IMR-90 (cell line): ENCODE measurements at regions not wholly inside any gene's neighbourhood (a gene's known extent, or its start where the extent isn't known, plus 50 kb on each side); places are given as distances from the start of the nearest gene placed in this dataset.

Experiments used
- ATAC-seq: fragments of 200-7000 bp; cut with Tn5 transposase; 2 replicates; pipeline ENCODE4 v1.9.1; 2020; ENCODE audit warnings: low read depth, mild to moderate bottlenecking, moderate library complexity
- BruUV-seq: library from RNA; stranded (reverse); fragments of 400-500 nt; replicated peaks from 2 replicates; lab custom pipeline; 2021; lab: Mats Ljungman, UMichigan
- CTCF ChIA-PET: fragments of 300-600 bp; formaldehyde crosslinking; extraction: SDS; loops from one replicate; lab custom pipeline; 2021; ENCODE audit warnings: antibody characterized with exemption; lab: Yijun Ruan, JAX
- POLR2A ChIA-PET: fragments of 300-600 bp; sonication (Branson Sonifier 250); formaldehyde crosslinking; loops from one replicate; lab custom pipeline; 2022; ENCODE audit warnings: antibody characterized with exemption; ENCODE audit not compliant: unreplicated experiment; lab: Charles Lee
- DNase-seq: peaks from one replicate; pipeline ENCODE4 v3.0.0; 2013
- H2AFZ ChIP-seq: replicated peaks from 2 replicates; pipeline ENCODE3; 2013; ENCODE audit warnings: low read length, mild to moderate bottlenecking; ENCODE audit not compliant: poor library complexity
- H2AK5ac ChIP-seq: 2 replicates; pipeline ENCODE4 v1.6.1; 2013; ENCODE audit warnings: low read depth, low read length, inconsistent platforms
- H2AK9ac ChIP-seq: replicated peaks from 2 replicates; pipeline ENCODE3; 2013; ENCODE audit warnings: mild to moderate bottlenecking, low read depth, low read length, moderate library complexity; ENCODE audit not compliant: poor library complexity
- H2BK120ac ChIP-seq: 2 replicates; pipeline ENCODE4 v1.6.1; 2013; ENCODE audit warnings: low read depth, low read length, inconsistent platforms
- H2BK15ac ChIP-seq: 3 replicates; pipeline ENCODE4 v1.6.1; 2013; ENCODE audit warnings: low read depth, low read length, inconsistent platforms
- H2BK20ac ChIP-seq: 2 replicates; pipeline ENCODE4 v1.6.1; 2013; ENCODE audit warnings: low read depth, mild to moderate bottlenecking, inconsistent platforms, low read length, moderate library complexity
- H2BK5ac ChIP-seq: 2 replicates; pipeline ENCODE4 v1.6.1; 2013; ENCODE audit warnings: mild to moderate bottlenecking, low read depth, low read length, inconsistent platforms; ENCODE audit not compliant: poor library complexity, severe bottlenecking
- H3K14ac ChIP-seq: replicated peaks from 2 replicates; pipeline ENCODE4 v1.6.1; 2013; ENCODE audit warnings: low read depth, low read length, inconsistent platforms
- H3K18ac ChIP-seq: 2 replicates; pipeline ENCODE4 v1.6.1; 2013; ENCODE audit warnings: low read depth, low read length, control low read depth
- H3K23ac ChIP-seq: 2 replicates; pipeline ENCODE4 v1.6.1; 2013; ENCODE audit warnings: low read depth, low read length, inconsistent platforms
- H3K27ac ChIP-seq: 2 replicates; pipeline ENCODE4 v1.5.1; 2013; ENCODE audit warnings: mild to moderate bottlenecking, control low read depth, low read length; ENCODE audit not compliant: insufficient read depth
- H3K27me3 ChIP-seq: 2 replicates; pipeline ENCODE4 v1.6.1; 2013; ENCODE audit warnings: low read length; ENCODE audit not compliant: control insufficient read depth, insufficient read depth
- H3K36me3 ChIP-seq: 2 replicates; pipeline ENCODE4 v1.6.1; 2013; ENCODE audit warnings: low read length, mixed read lengths; ENCODE audit not compliant: control insufficient read depth, insufficient read depth
- H3K4ac ChIP-seq: 2 replicates; pipeline ENCODE4 v1.6.1; 2013; ENCODE audit warnings: low read depth, low read length, inconsistent platforms
- H3K4me1 ChIP-seq: 2 replicates; pipeline ENCODE4 v1.6.1; 2013; ENCODE audit warnings: low read length, mixed read lengths; ENCODE audit not compliant: control insufficient read depth, insufficient read depth
- H3K4me2 ChIP-seq: 2 replicates; pipeline ENCODE4 v1.6.1; 2013; ENCODE audit warnings: low read depth, mild to moderate bottlenecking, control low read depth, low read length, moderate library complexity
- H3K4me3 ChIP-seq: 2 replicates; pipeline ENCODE4 v1.5.1; 2013; ENCODE audit warnings: low read depth, mild to moderate bottlenecking, control low read depth, low read length, moderate library complexity; ENCODE audit not compliant: insufficient read depth
- H3K56ac ChIP-seq: 2 replicates; pipeline ENCODE4 v1.6.1; 2013; ENCODE audit warnings: low read length, inconsistent platforms; ENCODE audit not compliant: insufficient read depth; ENCODE audit errors: extremely low read depth
- H3K79me1 ChIP-seq, 2 experiments: 2 replicates each; pipeline ENCODE4 v1.6.1; 2013; ENCODE audit warnings: low read length in 2 of 2, inconsistent platforms in 1 of 2, low read depth in 1 of 2
- H3K9ac ChIP-seq: 2 replicates; pipeline ENCODE4 v1.6.1; 2013; ENCODE audit warnings: low read depth, low read length, control low read depth
- H3K9me1 ChIP-seq: 2 replicates; pipeline ENCODE4 v1.6.1; 2013; ENCODE audit warnings: low read length, inconsistent platforms; ENCODE audit not compliant: insufficient read depth
- H3K9me3 ChIP-seq: 2 replicates; pipeline ENCODE4 v1.6.1; 2013; ENCODE audit warnings: low read length; ENCODE audit not compliant: control insufficient read depth, insufficient read depth
- H4K20me1 ChIP-seq: 2 replicates; pipeline ENCODE4 v1.6.1; 2013; ENCODE audit warnings: low read length, inconsistent platforms; ENCODE audit not compliant: insufficient read depth
- H4K5ac ChIP-seq: 2 replicates; pipeline ENCODE4 v1.6.1; 2013; ENCODE audit warnings: mild to moderate bottlenecking, low read depth, low read length, control low read depth
- H4K8ac ChIP-seq, 2 experiments: 2 replicates each; pipeline ENCODE4 v1.6.1; 2013; ENCODE audit warnings: low read depth in 2 of 2, low read length in 2 of 2, control low read depth in 1 of 2, inconsistent platforms in 1 of 2
- H4K91ac ChIP-seq: 2 replicates; pipeline ENCODE4 v1.6.1; 2013; ENCODE audit warnings: low read depth, low read length, inconsistent platforms; ENCODE audit not compliant: insufficient read depth
- CEBPB ChIP-seq: IDR thresholded peaks from 2 replicates; pipeline ENCODE4 v1.6.1; 2012; ENCODE audit warnings: low read depth, low read length, improper control_type of control experiment
- FOS ChIP-seq: fragments of 150-350 bp; IDR thresholded peaks from 2 replicates; pipeline ENCODE4 v1.6.1; 2016; ENCODE audit warnings: low read depth, low read length
- MAFK ChIP-seq: IDR thresholded peaks from 2 replicates; pipeline ENCODE4 v1.6.1; 2012; ENCODE audit warnings: low read depth, low read length, improper control_type of control experiment
- MAZ ChIP-seq: IDR thresholded peaks from 2 replicates; pipeline ENCODE4 v1.6.1; 2012; ENCODE audit warnings: low read depth, mild to moderate bottlenecking, low read length, improper control_type of control experiment, moderate library complexity, borderline replicate concordance
- MXI1 ChIP-seq: IDR thresholded peaks from 2 replicates; pipeline ENCODE4 v1.6.1; 2012; ENCODE audit warnings: low read depth, mild to moderate bottlenecking, low read length, moderate library complexity, borderline replicate concordance
- NFE2L2 ChIP-seq: fragments of 150-350 bp; IDR thresholded peaks from 2 replicates; pipeline ENCODE4 v1.6.1; 2016; ENCODE audit warnings: low read depth, mild to moderate bottlenecking, low read length
- POLR2A ChIP-seq: IDR thresholded peaks from 2 replicates; pipeline ENCODE4 v1.6.1; 2012; ENCODE audit warnings: mild to moderate bottlenecking, low read depth, low read length
- RAD21 ChIP-seq: IDR thresholded peaks from 2 replicates; pipeline ENCODE4 v1.6.1; 2012; ENCODE audit warnings: low read length, improper control_type of control experiment
- RCOR1 ChIP-seq: IDR thresholded peaks from 2 replicates; pipeline ENCODE4 v1.6.1; 2012; ENCODE audit warnings: mild to moderate bottlenecking, low read length, improper control_type of control experiment; ENCODE audit not compliant: insufficient replicate concordance
- RFX5 ChIP-seq: IDR thresholded peaks from 2 replicates; pipeline ENCODE4 v1.8.0; 2012; ENCODE audit warnings: low read depth, mild to moderate bottlenecking, low read length, moderate library complexity
- SMC3 ChIP-seq: fragments of 150-350 bp; IDR thresholded peaks from 2 replicates; pipeline ENCODE4 v1.6.1; 2016; ENCODE audit warnings: low read depth, mild to moderate bottlenecking, antibody characterized with exemption, low read length, moderate library complexity
- WGBS, 2 experiments: methylation state at CpG; one replicate each; pipeline versions ENCODE4 v1.1.5 to v1.1.7; 2013; ENCODE audit warnings: missing lambda C conversion rate in 2 of 2; ENCODE audit not compliant: insufficient read length in 1 of 2; ENCODE audit errors: extremely low coverage in 2 of 2; 5-methylcytosine and 5-hydroxymethylcytosine counted together
- dilution Hi-C: fragments of 300-500 bp; cut with HindIII; formaldehyde crosslinking; loops from one replicate; pipeline ENCODE4 v1.14.3; 2018; ENCODE audit warnings: low sequenced_read_pairs; ENCODE audit not compliant: unreplicated experiment
- in situ Hi-C: fragments of 300-500 bp; cut with MboI; formaldehyde crosslinking; loops from 3 replicates; pipeline ENCODE4 v1.14.3; 2019; ENCODE audit warnings: low sequenced_read_pairs, inconsistent platforms, mixed read lengths
- intact Hi-C: fragments of 100-400 bp; cut with micrococcal nuclease; formaldehyde crosslinking; loops from 2 replicates; pipeline ENCODE4 v1.10.0; 2022
- TF ChIP-seq, protein P1 (sequence below): fragments of 150-350 bp; IDR thresholded peaks from 2 replicates; pipeline ENCODE4 v1.6.1; 2017; ENCODE audit warnings: mild to moderate bottlenecking, antibody characterized with exemption, low read length, low read depth

- Histone ChIP-seq H2AK5ac (no peak overlapping the region), H2BK20ac (no peak overlapping the region), H3K9me3 (peaks cover 6% of the 10 kb centered on the region), H2AK9ac (no peak overlapping the region), H4K5ac (no peak overlapping the region), H3K4ac (no peak overlapping the region), H3K14ac (no peak overlapping the region), H3K18ac (no peak overlapping the region), H3K56ac (no peak overlapping the region), H3K9me1 (no peaks in the 10 kb centered on the region), H3K23ac (no peak overlapping the region), H3K36me3 (no peaks in the 10 kb centered on the region), H2BK5ac (no peak overlapping the region), H4K91ac (no peak overlapping the region), H2AFZ (no peak overlapping the region), H3K4me1 (no peaks in the 10 kb centered on the region), H3K4me2 (no peak overlapping the region), H3K27me3 (no peaks in the 10 kb centered on the region), H2BK15ac (no peak overlapping the region), H2BK120ac (no peak overlapping the region), H4K8ac (no peak overlapping the region), H3K27ac (no peak overlapping the region), H3K9ac (no peak overlapping the region), H4K20me1 (no peaks in the 10 kb centered on the region), H3K4me3 (no peak overlapping the region), H3K79me1 (no peaks in the 10 kb centered on the region)
- CTCF ChIA-PET: no interaction called here
- intact Hi-C loops: no loop called here
- DNase-seq (no peak), ATAC-seq (no peak)
- TF ChIP-seq SMC3: no peak
- TF ChIP-seq POLR2A: no peak
- TF ChIP-seq RCOR1: no peak
- no peak for TF ChIP-seq FOS
- no peak for TF ChIP-seq CEBPB
- TF ChIP-seq MXI1: no peak
- no peak for TF ChIP-seq RAD21
- TF ChIP-seq NFE2L2: no peak
- TF ChIP-seq, protein P1, sequence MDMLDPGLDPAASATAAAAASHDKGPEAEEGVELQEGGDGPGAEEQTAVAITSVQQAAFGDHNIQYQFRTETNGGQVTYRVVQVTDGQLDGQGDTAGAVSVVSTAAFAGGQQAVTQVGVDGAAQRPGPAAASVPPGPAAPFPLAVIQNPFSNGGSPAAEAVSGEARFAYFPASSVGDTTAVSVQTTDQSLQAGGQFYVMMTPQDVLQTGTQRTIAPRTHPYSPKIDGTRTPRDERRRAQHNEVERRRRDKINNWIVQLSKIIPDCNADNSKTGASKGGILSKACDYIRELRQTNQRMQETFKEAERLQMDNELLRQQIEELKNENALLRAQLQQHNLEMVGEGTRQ: no peak
- no peak for TF ChIP-seq MAZ
- no peak for TF ChIP-seq RFX5
- no peak for TF ChIP-seq MAFK
- POLR2A ChIA-PET: no interaction called here
- in situ Hi-C loops: no loop called here
- dilution Hi-C loops: no loop called here
- WGBS, 2 experiments: 25% methylated on average over 5 of the region's 7 CpGs; no CpG with 5 or more reads in 1 of the 2 experiments
- no TSS peak for BruUV-seq
Measured at GRCh38 chr12:125249932-125250331, 184.7 kb downstream of the AACS start.
